Esophagus muscularis mucosa (tissue), 4 donors: ENCODE measurements at regions not wholly inside any gene's neighbourhood (a gene's known extent, or its start where the extent isn't known, plus 50 kb on each side); places are given as distances from the start of the nearest gene placed in this dataset.
A peak's percentile ranks its signal among the peaks of the same experiment; 100 is the strongest.

Source experiments
- DNase-seq: peaks from one replicate; pipeline ENCODE4 v3.0.0-alpha.2; 2017; ENCODE audit errors: extremely low spot score
- H3K27ac ChIP-seq, 4 donors: fragments of 200-600 bp; sonication (generic); replicated peaks in 1 of 4; 1 replicate in 3 of 4; 2 replicates in 1 of 4; pipeline ENCODE4 v1.5.1; 2016 to 2019; ENCODE audit warnings: mild to moderate bottlenecking in 1 of 4
- H3K27me3 ChIP-seq, 4 donors: fragments of 200-600 bp; sonication (generic); one replicate each; pipeline versions ENCODE4 v1.5.1 to v1.6.0; 2016 to 2019
- H3K36me3 ChIP-seq, 4 donors: fragments of 200-600 bp; sonication (generic); one replicate each; pipeline ENCODE4 v1.5.1; 2016 to 2019
- H3K4me1 ChIP-seq, 4 donors: fragments of 200-600 bp; sonication (generic); one replicate each; pipeline ENCODE4 v1.5.1; 2016 to 2019
- H3K4me3 ChIP-seq, 4 donors: fragments of 200-600 bp; sonication (generic); 1 replicate in 2 of 4; 2 replicates in 2 of 4; pipeline ENCODE4 v1.5.1; 2016 to 2019; ENCODE audit warnings: mild to moderate bottlenecking in 4 of 4, moderate library complexity in 1 of 4
- H3K9me3 ChIP-seq, 4 donors: fragments of 200-600 bp; sonication (generic); 1 replicate in 3 of 4; 2 replicates in 1 of 4; pipeline ENCODE4 v1.5.1; 2016 to 2019
- CTCF ChIP-seq, 3 experiments: fragments of 200-600 bp in 2 of 3; fragments of 450-650 bp in 1 of 3; sonication (generic) in 2 of 3; IDR thresholded peaks; one replicate each; pipeline ENCODE4 v1.5.1; 2017 to 2019; ENCODE audit warnings: antibody characterized with exemption in 3 of 3, mild to moderate bottlenecking in 2 of 3, moderate library complexity in 1 of 3
- EP300 ChIP-seq: sonication (generic); formaldehyde crosslinking; IDR thresholded peaks from one replicate; pipeline ENCODE4 v1.6.1; 2017; ENCODE audit warnings: antibody characterized with exemption
- POLR2A ChIP-seq: fragments of 450-650 bp; IDR thresholded peaks from one replicate; pipeline ENCODE4 v1.6.1; 2017; ENCODE audit warnings: antibody characterized with exemption, moderate library complexity, mild to moderate bottlenecking, low read depth
- POLR2AphosphoS5 ChIP-seq, 2 donors: sonication (generic); formaldehyde crosslinking; IDR thresholded peaks; one replicate each; pipeline ENCODE4 v1.6.1; 2017; ENCODE audit warnings: antibody characterized with exemption in 2 of 2
- WGBS: methylation state at CpG from one replicate; pipeline ENCODE4 v1.1.5; 2018; 5-methylcytosine and 5-hydroxymethylcytosine counted together
- intact Hi-C: fragments of 100-400 bp; cut with DNase I; formaldehyde crosslinking; loops from one replicate; pipeline ENCODE4 v1.15.1; 2023

GRCh38 chr2:217294818-217295217, 435.0 kb upstream of the TNP1 start:
- H3K27me3 ChIP-seq, result no peaks in the 10 kb centered on the region
- WGBS, result 91% methylated on average over 4 of the region's 4 CpGs
- no peak overlapping the region for H3K4me3 ChIP-seq
- no peak overlapping the region for H3K27ac ChIP-seq
- peaks cover 5 to 29% (median 23%) of the 10 kb centered on the region in 4 donors for H3K4me1 ChIP-seq
- TF ChIP-seq POLR2AphosphoS5 (IDR thresholded peaks at IDR 0.05) (no peak), CTCF (IDR thresholded peaks at IDR 0.05) (no peak), EP300 (no peak), POLR2A (no peak)
- DNase-seq, result no peak
- intact Hi-C loops, result no loop called here
- no peaks in the 10 kb centered on the region for H3K36me3 ChIP-seq
- H3K9me3 ChIP-seq, result peaks cover 0 to 5% (median 0%) of the 10 kb centered on the region in 4 donors

GRCh38 chr2:217294211-217294610, 434.3 kb upstream of the TNP1 start:
- peaks cover 0 to 5% (median 0%) of the 10 kb centered on the region in 4 donors for H3K9me3 ChIP-seq
- intact Hi-C loops, result no loop called here
- no peak overlapping the region for H3K4me3 ChIP-seq
- no peak overlapping the region for H3K27ac ChIP-seq
- H3K36me3 ChIP-seq, result no peaks in the 10 kb centered on the region
- WGBS, result 33% methylated on average over 2 of the region's 2 CpGs
- H3K4me1 ChIP-seq, result peaks cover 11 to 35% (median 29%) of the 10 kb centered on the region in 4 donors
- H3K27me3 ChIP-seq, result no peaks in the 10 kb centered on the region
- TF ChIP-seq EP300 (no peak), POLR2AphosphoS5 (IDR thresholded peaks at IDR 0.05) (no peak), CTCF (IDR thresholded peaks at IDR 0.05) (no peak), POLR2A (no peak)
- peak; percentile 12 for DNase-seq

- 39% methylated on average over 3 of the region's 3 CpGs for WGBS
- Histone ChIP-seq H3K9me3 (peaks cover 0 to 5% (median 0%) of the 10 kb centered on the region in 4 donors), H3K27ac (peak overlapping the region in 2 of 4 donors; percentile 2 to 9), H3K4me1 (peaks cover 17 to 41% (median 35%) of the 10 kb centered on the region in 4 donors), H3K4me3 (no peak overlapping the region), H3K36me3 (no peaks in the 10 kb centered on the region), H3K27me3 (no peaks in the 10 kb centered on the region)
- intact Hi-C loops, result no loop called here
- no peak for TF ChIP-seq CTCF (IDR thresholded peaks at IDR 0.05)
- TF ChIP-seq POLR2AphosphoS5 (IDR thresholded peaks at IDR 0.05), result no peak
- TF ChIP-seq POLR2A, result no peak
- no peak for TF ChIP-seq EP300
- DNase-seq, result no peak
Measured at GRCh38 chr2:217293607-217294006, 433.7 kb upstream of the TNP1 start.

GRCh38 chr2:217293046-217293445, 433.2 kb upstream of the TNP1 start:
- H3K4me1 ChIP-seq, result peaks cover 17 to 42% (median 35%) of the 10 kb centered on the region in 4 donors
- TF ChIP-seq CTCF (IDR thresholded peaks at IDR 0.05) (no peak), POLR2A (no peak), POLR2AphosphoS5 (IDR thresholded peaks at IDR 0.05) (no peak), EP300 (no peak)
- peak; percentile 86 for DNase-seq
- intact Hi-C loops, result no loop called here
- H3K27me3 ChIP-seq, result no peaks in the 10 kb centered on the region
- H3K36me3 ChIP-seq, result no peaks in the 10 kb centered on the region
- H3K9me3 ChIP-seq, result peaks cover 0 to 5% (median 0%) of the 10 kb centered on the region in 4 donors
- 86% methylated on average over 5 of the region's 5 CpGs for WGBS
- no peak overlapping the region for H3K4me3 ChIP-seq
- H3K27ac ChIP-seq, result peak overlapping the region in 1 of 4 donors; percentile 9

- Histone ChIP-seq H3K27me3 (no peaks in the 10 kb centered on the region), H3K27ac (no peak overlapping the region), H3K4me3 (no peak overlapping the region), H3K36me3 (no peaks in the 10 kb centered on the region), H3K4me1 (peaks cover 17 to 42% (median 35%) of the 10 kb centered on the region in 4 donors), H3K9me3 (no peaks in the 10 kb centered on the region)
- intact Hi-C loops, result no loop called here
- TF ChIP-seq EP300, result no peak
- TF ChIP-seq CTCF (IDR thresholded peaks at IDR 0.05), result no peak
- no peak for TF ChIP-seq POLR2AphosphoS5 (IDR thresholded peaks at IDR 0.05)
- TF ChIP-seq POLR2A, result no peak
- DNase-seq, result peak; percentile 85
- WGBS, result 93% methylated on average over 4 of the region's 5 CpGs
Measured at GRCh38 chr2:217291259-217291658, 431.4 kb upstream of the TNP1 start.
